Stomach (tissue), 8 donors: ENCODE measurements at regions not wholly inside any gene's neighbourhood (a gene's known extent, or its start where the extent isn't known, plus 50 kb on each side); places are given as distances from the start of the nearest gene placed in this dataset.

Experiments used
- DNase-seq, 2 donors: peaks; one replicate each; pipeline versions ENCODE4 v3.0.0 to v3.0.0-alpha.2; 2013 to 2019
- H3K27ac ChIP-seq, 5 donors: fragments of 200-600 bp in 4 of 5; sonication (generic) in 4 of 5; one replicate each; pipeline ENCODE4 v1.5.1; 2013 to 2019; ENCODE audit warnings: mild to moderate bottlenecking in 1 of 5, moderate library complexity in 1 of 5
- H3K27me3 ChIP-seq, 3 donors: fragments of 200-600 bp; sonication (generic); one replicate each; pipeline ENCODE4 v1.5.1; 2017 to 2019; ENCODE audit warnings: mixed run types in 1 of 3
- H3K36me3 ChIP-seq, 4 donors: fragments of 200-600 bp; sonication (generic); 1 replicate in 3 of 4; 2 replicates in 1 of 4; pipeline ENCODE4 v1.5.1; 2016 to 2019
- H3K4me1 ChIP-seq, 4 donors: fragments of 200-600 bp; sonication (generic); one replicate each; pipeline ENCODE4 v1.5.1; 2016 to 2019
- H3K4me3 ChIP-seq, 4 donors: fragments of 200-600 bp; sonication (generic) in 3 of 4; one replicate each; pipeline ENCODE4 v1.5.1; 2016 to 2019; ENCODE audit warnings: mild to moderate bottlenecking in 1 of 4
- H3K9me3 ChIP-seq, 4 donors: fragments of 200-600 bp; sonication (generic); one replicate each; pipeline ENCODE4 v1.5.1; 2016 to 2019
- EP300 ChIP-seq: sonication (generic); formaldehyde crosslinking; IDR thresholded peaks from one replicate; pipeline ENCODE4 v1.6.1; 2017; ENCODE audit warnings: antibody characterized with exemption
- POLR2A ChIP-seq, 4 donors: fragments of 450-650 bp; IDR thresholded peaks; one replicate each; pipeline ENCODE4 v1.6.1; 2016; ENCODE audit warnings: antibody characterized with exemption in 4 of 4, control low read depth in 2 of 4, mild to moderate bottlenecking in 1 of 4, moderate library complexity in 1 of 4
- POLR2AphosphoS5 ChIP-seq, 3 donors: sonication (generic); formaldehyde crosslinking; IDR thresholded peaks; one replicate each; pipeline ENCODE4 v1.6.1; 2016; ENCODE audit warnings: antibody characterized with exemption in 3 of 3
- WGBS, 5 donors: extraction: QIAGEN DNeasy Blood & Tissue Kit in 3 of 5; methylation state at CpG; one replicate each; pipeline versions ENCODE4 v1.1.5 to v1.1.7; 2013 to 2018; 5-methylcytosine and 5-hydroxymethylcytosine counted together
- intact Hi-C: fragments of 100-400 bp; cut with DNase I; formaldehyde crosslinking; loops from one replicate; pipeline ENCODE4 v1.15.1; 2023; ENCODE audit warnings: low total_unique reads
- TF ChIP-seq, protein P1 (sequence below), 7 experiments: fragments of 450-650 bp in 4 of 7; fragments of 200-600 bp in 3 of 7; sonication (generic) in 3 of 7; IDR thresholded peaks; one replicate each; pipeline ENCODE4 v1.5.1; 2016 to 2019; ENCODE audit warnings: antibody characterized with exemption in 7 of 7, control low read depth in 2 of 7, mild to moderate bottlenecking in 1 of 7
- donor health status: healthy with polysubstance abuse.
- donor health status: Bipolar disorder and iron deficiency.
- donor health status: healthy.

DNA sequence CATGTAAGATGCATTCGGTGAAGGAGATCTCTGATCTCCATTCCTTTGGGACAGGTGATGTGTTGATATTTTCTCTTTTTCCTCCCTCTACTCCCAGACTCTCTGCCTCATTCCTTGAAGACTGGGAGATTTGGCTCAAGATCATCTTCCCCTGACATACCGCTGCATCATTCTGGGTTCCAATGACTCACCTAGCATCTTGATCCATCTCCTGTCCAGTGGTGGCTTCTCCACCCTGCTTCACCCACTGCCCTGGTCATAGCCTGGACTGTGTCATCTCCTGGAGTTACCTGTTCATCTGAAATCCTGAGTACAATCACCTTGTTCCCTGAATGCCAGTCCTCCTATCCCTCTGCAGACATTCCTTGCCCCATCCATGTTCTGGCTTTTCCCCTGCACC is 57.4 kb upstream of the TRAK1 start:
- intact Hi-C loops: no loop called here
- peaks cover 0 to 18% (median 11%) of the 10 kb centered on the region in 4 donors for H3K36me3 ChIP-seq
- H3K4me1 ChIP-seq: peaks cover 37 to 71% (median 54%) of the 10 kb centered on the region in 4 donors
- H3K9me3 ChIP-seq: no peaks in the 10 kb centered on the region
- WGBS, 5 donors: 92 to 98% (median 97%) methylated on average over 2 of the region's 2 CpGs
- TF ChIP-seq POLR2AphosphoS5 (IDR thresholded peaks at IDR 0.05) (no peak), EP300 (no peak), POLR2A (IDR thresholded peaks at IDR 0.05) (no peak)
- TF ChIP-seq, protein P1, sequence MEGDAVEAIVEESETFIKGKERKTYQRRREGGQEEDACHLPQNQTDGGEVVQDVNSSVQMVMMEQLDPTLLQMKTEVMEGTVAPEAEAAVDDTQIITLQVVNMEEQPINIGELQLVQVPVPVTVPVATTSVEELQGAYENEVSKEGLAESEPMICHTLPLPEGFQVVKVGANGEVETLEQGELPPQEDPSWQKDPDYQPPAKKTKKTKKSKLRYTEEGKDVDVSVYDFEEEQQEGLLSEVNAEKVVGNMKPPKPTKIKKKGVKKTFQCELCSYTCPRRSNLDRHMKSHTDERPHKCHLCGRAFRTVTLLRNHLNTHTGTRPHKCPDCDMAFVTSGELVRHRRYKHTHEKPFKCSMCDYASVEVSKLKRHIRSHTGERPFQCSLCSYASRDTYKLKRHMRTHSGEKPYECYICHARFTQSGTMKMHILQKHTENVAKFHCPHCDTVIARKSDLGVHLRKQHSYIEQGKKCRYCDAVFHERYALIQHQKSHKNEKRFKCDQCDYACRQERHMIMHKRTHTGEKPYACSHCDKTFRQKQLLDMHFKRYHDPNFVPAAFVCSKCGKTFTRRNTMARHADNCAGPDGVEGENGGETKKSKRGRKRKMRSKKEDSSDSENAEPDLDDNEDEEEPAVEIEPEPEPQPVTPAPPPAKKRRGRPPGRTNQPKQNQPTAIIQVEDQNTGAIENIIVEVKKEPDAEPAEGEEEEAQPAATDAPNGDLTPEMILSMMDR (IDR thresholded peaks at IDR 0.05): no peak
- no peak for DNase-seq
- peak overlapping the region in 3 of 5 donors; percentile 77 to 80 (median 79) for H3K27ac ChIP-seq
- no peak overlapping the region for H3K4me3 ChIP-seq
- H3K27me3 ChIP-seq: no peaks in the 10 kb centered on the region

DNA sequence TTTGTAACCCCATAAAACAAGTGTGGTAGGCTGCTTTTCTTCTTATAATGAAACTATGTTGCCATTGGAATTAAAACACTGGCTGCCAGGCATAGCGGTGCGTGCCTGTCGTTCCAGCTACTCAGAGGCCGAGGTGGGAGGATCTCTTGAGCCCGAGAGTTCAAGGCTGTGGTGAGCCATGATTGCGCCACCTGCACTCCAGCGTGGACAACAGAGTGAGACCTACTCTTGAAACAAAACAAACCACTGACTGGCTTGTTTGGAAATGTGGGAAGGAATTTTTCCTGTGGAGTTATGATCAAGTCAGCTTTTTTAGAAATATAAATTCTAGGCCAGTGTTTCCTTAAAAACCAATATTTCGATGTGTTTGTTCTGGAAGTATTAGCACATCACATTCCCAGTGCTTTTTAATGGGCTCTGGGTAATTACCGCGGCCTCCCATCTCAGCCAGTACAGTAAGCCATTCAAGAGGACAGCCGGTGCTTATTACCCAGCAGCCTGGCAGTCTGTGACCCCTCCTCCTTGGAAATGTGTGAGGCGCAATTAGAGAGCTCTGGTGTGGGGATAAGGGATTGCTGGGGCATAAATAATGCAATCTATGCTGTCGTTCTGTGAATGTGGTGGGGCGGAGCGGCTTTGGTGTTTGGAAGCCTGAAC is 58.3 kb upstream of the TRAK1 start:
- H3K4me1 ChIP-seq: peaks cover 37 to 75% (median 52%) of the 10 kb centered on the region in 4 donors
- peak; percentile 45 to 81 for DNase-seq
- 62 to 78% (median 70%) methylated on average over 15 of the region's 15 CpGs for WGBS, 5 donors

DNA sequence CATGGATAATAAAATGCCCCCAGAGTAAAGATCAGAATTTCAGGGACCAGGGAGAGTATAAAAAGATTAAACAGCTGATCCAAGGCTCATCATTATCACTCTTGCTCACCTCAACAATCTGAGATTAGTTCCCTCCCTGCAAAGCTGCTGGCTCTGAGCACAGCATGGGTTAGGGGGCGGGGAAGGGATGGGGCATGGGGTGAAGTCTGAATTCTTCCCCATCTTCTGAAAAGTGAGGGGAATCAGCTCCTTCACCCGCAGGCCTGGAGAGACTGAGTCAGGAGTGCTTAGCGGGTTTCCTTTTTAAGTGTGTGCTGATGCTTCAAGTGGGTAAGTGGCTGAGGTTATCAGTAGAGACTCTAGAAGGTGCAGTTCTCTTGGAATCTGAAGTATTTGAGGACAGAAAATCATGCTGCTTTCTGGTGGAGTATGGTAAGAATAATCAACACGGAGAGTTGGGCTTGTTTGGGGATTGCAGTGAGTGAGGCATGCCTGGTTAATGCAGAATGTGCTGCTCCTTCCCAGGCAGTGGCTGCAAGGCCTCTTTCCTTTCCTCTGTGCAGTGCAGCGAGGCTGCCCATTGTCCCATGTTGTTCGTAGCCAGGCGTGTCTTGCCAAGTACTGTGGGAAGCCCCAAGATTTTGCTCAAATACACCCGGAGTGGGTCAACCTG is 59.2 kb upstream of the TRAK1 start:
- Histone ChIP-seq H3K4me3 (no peak overlapping the region), H3K4me1 (peaks cover 29 to 72% (median 49%) of the 10 kb centered on the region in 4 donors), H3K9me3 (no peaks in the 10 kb centered on the region), H3K27me3 (no peaks in the 10 kb centered on the region), H3K36me3 (peaks cover 0 to 18% (median 11%) of the 10 kb centered on the region in 4 donors), H3K27ac (peak overlapping the region in 4 of 5 donors; percentile 57 to 80 (median 78))
- intact Hi-C loops: no loop called here
- DNase-seq: peak in 1 of 2 donors; percentile 41
- TF ChIP-seq POLR2A (IDR thresholded peaks at IDR 0.05) (no peak), EP300 (no peak), POLR2AphosphoS5 (IDR thresholded peaks at IDR 0.05) (no peak)
- TF ChIP-seq, protein P1 (IDR thresholded peaks at IDR 0.05): no peak
- WGBS, 5 donors: 35 to 49% (median 43%) methylated on average over 8 of the region's 8 CpGs

More for the DNA sequence above, 58.3 kb upstream of the TRAK1 start:
- Histone ChIP-seq H3K9me3 (no peaks in the 10 kb centered on the region), H3K4me3 (no peak overlapping the region), H3K36me3 (peaks cover 0 to 18% (median 11%) of the 10 kb centered on the region in 4 donors), H3K27ac (peak overlapping the region in 4 of 5 donors; percentile 57 to 80 (median 78)), H3K27me3 (no peaks in the 10 kb centered on the region)
- TF ChIP-seq POLR2A (IDR thresholded peaks at IDR 0.05): no peak
- TF ChIP-seq, protein P1 (IDR thresholded peaks at IDR 0.05): no peak
- TF ChIP-seq EP300: no peak
- TF ChIP-seq POLR2AphosphoS5 (IDR thresholded peaks at IDR 0.05): peak in 2 of 3 donors; percentile 55 to 61
- intact Hi-C loops: no loop called here

DNA sequence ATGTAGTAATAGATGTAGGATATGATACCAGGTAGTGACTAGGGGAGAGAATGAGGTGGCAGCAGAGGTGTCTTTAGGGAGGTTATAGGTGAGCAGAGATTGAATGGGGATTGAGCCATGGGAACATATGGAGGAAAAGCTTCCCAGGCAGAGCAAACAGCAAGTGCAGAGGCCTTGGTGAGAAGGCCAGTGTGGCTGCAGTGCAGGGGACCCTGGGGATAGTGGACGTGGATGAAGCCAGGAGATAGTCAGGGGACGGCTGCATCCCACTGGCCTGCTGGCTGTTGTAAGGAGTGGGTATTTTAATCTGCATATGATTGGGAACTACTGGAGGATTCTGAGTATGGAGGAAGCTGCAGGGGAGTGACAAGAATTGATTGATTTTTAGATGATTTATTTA is 62.7 kb upstream of the TRAK1 start:
- H3K27me3 ChIP-seq: no peaks in the 10 kb centered on the region
- WGBS, 5 donors: 89 to 97% (median 93%) methylated on average over 2 of the region's 2 CpGs
- TF ChIP-seq, protein P1 (IDR thresholded peaks at IDR 0.05): no peak
- TF ChIP-seq EP300 (no peak), POLR2A (IDR thresholded peaks at IDR 0.05) (no peak), POLR2AphosphoS5 (IDR thresholded peaks at IDR 0.05) (no peak)
- H3K36me3 ChIP-seq: no peaks in the 10 kb centered on the region
- H3K4me1 ChIP-seq: peaks cover 32 to 72% (median 55%) of the 10 kb centered on the region in 4 donors
- H3K9me3 ChIP-seq: no peaks in the 10 kb centered on the region
- no peak overlapping the region for H3K4me3 ChIP-seq
- no peak for DNase-seq
- H3K27ac ChIP-seq: peak overlapping the region in 1 of 5 donors; percentile 89
- intact Hi-C loops: no loop called here
